Tibial artery (tissue), 4 donors: ENCODE measurements at regions not wholly inside any gene's neighbourhood (a gene's known extent, or its start where the extent isn't known, plus 50 kb on each side); places are given as distances from the start of the nearest gene placed in this dataset.

Experiments used
- DNase-seq, 2 donors: peaks; one replicate each; pipeline ENCODE4 v3.0.0-alpha.2; 2019
- H3K27ac ChIP-seq, 2 donors: fragments of 200-600 bp; sonication (generic) in 1 of 2; 1 replicate in 1 of 2; 2 replicates in 1 of 2; pipeline ENCODE4 v1.5.1; 2018 to 2019; ENCODE audit warnings: mild to moderate bottlenecking in 1 of 2
- H3K27me3 ChIP-seq, 2 donors: fragments of 200-600 bp; sonication (generic) in 1 of 2; one replicate each; pipeline versions ENCODE4 v1.5.1 to v1.6.0; 2016 to 2019
- H3K36me3 ChIP-seq, 3 donors: fragments of 200-600 bp; sonication (generic) in 2 of 3; one replicate each; pipeline ENCODE4 v1.5.1; 2016 to 2019; ENCODE audit warnings: mild to moderate bottlenecking in 2 of 3
- H3K4me1 ChIP-seq, 4 donors: fragments of 200-600 bp; sonication (generic) in 2 of 4; 1 replicate in 3 of 4; 2 replicates in 1 of 4; pipeline ENCODE4 v1.5.1; 2016 to 2019
- H3K4me3 ChIP-seq, 2 donors: fragments of 200-600 bp; sonication (generic) in 1 of 2; 1 replicate in 1 of 2; 2 replicates in 1 of 2; pipeline ENCODE4 v1.5.1; 2018 to 2019; ENCODE audit warnings: mild to moderate bottlenecking in 2 of 2
- H3K9me3 ChIP-seq, 3 donors: fragments of 200-600 bp; sonication (generic) in 1 of 3; one replicate each; pipeline ENCODE4 v1.5.1; 2016 to 2019
- intact Hi-C: fragments of 100-400 bp; cut with DNase I; formaldehyde crosslinking; loops from one replicate; pipeline ENCODE4 v1.15.0; 2023; ENCODE audit warnings: low total_unique reads
- TF ChIP-seq, protein P1 (sequence below), 2 experiments: fragments of 200-600 bp in 1 of 2; fragments of 450-650 bp in 1 of 2; IDR thresholded peaks; one replicate each; pipeline ENCODE4 v1.5.1; 2017 to 2019; ENCODE audit warnings: antibody characterized with exemption in 2 of 2, mild to moderate bottlenecking in 1 of 2, moderate library complexity in 1 of 2

DNA sequence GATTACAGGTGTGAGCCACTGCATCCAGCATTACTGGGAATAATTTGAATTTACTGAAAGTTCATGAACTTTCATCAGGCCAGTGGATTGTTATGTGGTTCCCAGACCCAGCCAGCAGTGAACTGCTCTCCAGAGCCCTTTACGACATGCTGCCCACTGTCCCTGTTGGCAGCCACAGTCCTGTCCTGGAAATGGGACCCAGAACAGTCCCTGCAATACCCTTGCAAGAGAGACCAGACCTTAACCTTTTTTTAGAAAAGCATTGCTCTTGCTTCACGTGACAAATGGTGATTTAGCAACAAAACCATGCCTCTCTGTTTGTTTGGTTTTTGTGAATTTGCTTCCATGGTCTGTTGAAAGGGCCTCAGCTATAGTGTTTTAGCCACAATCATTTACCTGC is 367.3 kb upstream of the C2CD4B start:
- Histone ChIP-seq H3K27me3 (no peaks in the 10 kb centered on the region), H3K36me3 (no peaks in the 10 kb centered on the region), H3K9me3 (no peaks in the 10 kb centered on the region), H3K27ac (no peak overlapping the region), H3K4me3 (no peak overlapping the region), H3K4me1 (peaks cover 0 to 20% (median 4%) of the 10 kb centered on the region in 4 donors)
- TF ChIP-seq, protein P1, sequence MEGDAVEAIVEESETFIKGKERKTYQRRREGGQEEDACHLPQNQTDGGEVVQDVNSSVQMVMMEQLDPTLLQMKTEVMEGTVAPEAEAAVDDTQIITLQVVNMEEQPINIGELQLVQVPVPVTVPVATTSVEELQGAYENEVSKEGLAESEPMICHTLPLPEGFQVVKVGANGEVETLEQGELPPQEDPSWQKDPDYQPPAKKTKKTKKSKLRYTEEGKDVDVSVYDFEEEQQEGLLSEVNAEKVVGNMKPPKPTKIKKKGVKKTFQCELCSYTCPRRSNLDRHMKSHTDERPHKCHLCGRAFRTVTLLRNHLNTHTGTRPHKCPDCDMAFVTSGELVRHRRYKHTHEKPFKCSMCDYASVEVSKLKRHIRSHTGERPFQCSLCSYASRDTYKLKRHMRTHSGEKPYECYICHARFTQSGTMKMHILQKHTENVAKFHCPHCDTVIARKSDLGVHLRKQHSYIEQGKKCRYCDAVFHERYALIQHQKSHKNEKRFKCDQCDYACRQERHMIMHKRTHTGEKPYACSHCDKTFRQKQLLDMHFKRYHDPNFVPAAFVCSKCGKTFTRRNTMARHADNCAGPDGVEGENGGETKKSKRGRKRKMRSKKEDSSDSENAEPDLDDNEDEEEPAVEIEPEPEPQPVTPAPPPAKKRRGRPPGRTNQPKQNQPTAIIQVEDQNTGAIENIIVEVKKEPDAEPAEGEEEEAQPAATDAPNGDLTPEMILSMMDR (IDR thresholded peaks at IDR 0.05) = no peak
- intact Hi-C loops = no loop called here
- no peak for DNase-seq

DNA sequence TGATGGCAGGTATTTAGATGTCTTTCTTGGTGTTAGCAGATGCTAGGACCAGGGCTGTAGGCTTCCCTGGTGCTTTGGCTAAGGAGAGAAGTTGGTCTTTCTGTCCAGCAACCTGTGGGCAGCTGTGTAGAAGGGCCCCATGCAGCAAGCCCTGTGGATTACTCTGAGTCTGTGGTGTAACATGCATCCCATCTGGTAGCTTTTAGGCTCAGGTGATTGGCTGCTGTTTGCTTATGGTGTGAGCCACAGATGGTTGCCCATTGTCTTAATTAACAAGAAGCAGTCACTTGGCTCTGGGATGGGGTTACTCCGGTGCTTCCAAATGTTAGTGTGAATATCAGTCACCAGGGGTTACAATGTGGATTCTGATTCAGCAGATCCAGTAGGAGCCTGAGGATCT is 368.6 kb upstream of the C2CD4B start:
- no peak for DNase-seq
- TF ChIP-seq, protein P1 (IDR thresholded peaks at IDR 0.05) = no peak
- Histone ChIP-seq H3K36me3 (no peaks in the 10 kb centered on the region), H3K9me3 (no peaks in the 10 kb centered on the region), H3K4me3 (no peak overlapping the region), H3K27me3 (no peaks in the 10 kb centered on the region), H3K4me1 (peaks cover 0 to 20% (median 4%) of the 10 kb centered on the region in 4 donors), H3K27ac (no peak overlapping the region)
- intact Hi-C loops = no loop called here

DNA sequence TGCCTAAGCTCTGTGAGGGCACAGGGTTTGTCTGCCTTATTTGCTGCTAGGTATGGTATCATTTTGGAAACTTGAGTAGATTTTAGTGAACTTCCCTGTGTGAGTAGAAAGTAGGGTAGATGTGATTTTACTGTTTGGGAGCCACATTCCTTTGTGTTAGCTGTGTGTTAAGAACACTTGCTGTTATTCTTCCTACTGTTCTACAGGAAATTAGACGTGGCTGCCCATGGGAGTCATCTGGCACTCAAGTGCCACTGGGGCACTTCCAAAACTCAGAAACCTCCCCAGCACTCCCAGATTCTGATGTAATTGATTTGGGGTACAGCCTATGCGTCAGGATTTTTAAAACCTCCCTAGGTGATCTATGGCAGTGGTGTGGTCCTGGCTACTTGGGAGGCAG is 369.9 kb upstream of the C2CD4B start:
- peak overlapping the region in 1 of 2 donors; percentile 31 for H3K27ac ChIP-seq
- TF ChIP-seq, protein P1 (IDR thresholded peaks at IDR 0.05) = no peak
- intact Hi-C loops = no loop called here
- H3K4me3 ChIP-seq = no peak overlapping the region
- H3K27me3 ChIP-seq = no peaks in the 10 kb centered on the region
- no peaks in the 10 kb centered on the region for H3K9me3 ChIP-seq
- H3K36me3 ChIP-seq = no peaks in the 10 kb centered on the region
- DNase-seq = no peak
- H3K4me1 ChIP-seq = peaks cover 0 to 20% (median 4%) of the 10 kb centered on the region in 4 donors

DNA sequence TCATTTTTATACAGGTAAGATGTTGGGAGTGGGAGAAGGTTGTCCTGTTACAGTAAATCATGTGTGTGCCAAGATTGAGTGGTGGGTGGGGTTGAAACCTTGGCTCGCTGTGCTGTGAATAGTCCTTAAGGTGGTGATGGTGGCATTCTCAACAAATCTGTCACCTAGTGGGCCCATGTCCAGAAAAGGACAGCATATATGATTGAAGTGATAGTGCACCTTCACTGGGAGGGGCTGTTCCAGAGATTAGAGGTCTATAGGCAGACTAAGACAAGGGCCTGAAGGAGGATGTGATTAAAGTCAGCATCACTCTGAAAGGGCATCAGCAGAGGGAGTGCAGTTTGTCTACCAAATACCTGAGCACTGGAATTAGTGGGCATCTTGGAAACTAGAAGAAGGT is 374.2 kb upstream of the C2CD4B start:
- no peak overlapping the region for H3K4me3 ChIP-seq
- intact Hi-C loops = no loop called here
- H3K4me1 ChIP-seq = peaks cover 0 to 30% (median 16%) of the 10 kb centered on the region in 4 donors

DNA sequence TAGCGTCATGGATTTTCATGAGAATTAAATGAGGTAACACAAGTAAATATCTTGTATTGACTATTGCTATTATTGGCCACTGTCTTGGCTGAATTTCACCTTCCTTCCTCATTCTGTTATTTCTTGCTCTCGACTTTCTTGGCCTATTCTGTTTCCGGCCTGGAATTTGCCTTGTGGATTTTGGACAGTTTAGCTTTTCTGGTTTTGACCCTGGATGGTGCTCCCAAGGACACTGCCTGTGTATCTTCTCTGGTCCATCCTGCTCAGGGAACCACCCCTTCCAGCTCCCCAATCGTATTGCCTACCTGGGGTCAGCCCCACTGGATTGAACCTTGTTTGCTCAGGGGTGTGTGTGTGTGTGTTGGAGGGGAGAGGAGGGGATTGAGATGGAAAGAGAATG is 376.2 kb upstream of the C2CD4B start:
- H3K4me1 ChIP-seq = peaks cover 0 to 40% (median 26%) of the 10 kb centered on the region in 4 donors
- H3K4me3 ChIP-seq = no peak overlapping the region
- H3K27me3 ChIP-seq = no peaks in the 10 kb centered on the region
- H3K9me3 ChIP-seq = no peaks in the 10 kb centered on the region
- intact Hi-C loops = no loop called here
- peak overlapping the region; percentile 19 to 45 for H3K27ac ChIP-seq
- no peak for DNase-seq
- no peaks in the 10 kb centered on the region for H3K36me3 ChIP-seq
- TF ChIP-seq, protein P1 (IDR thresholded peaks at IDR 0.05) = no peak

More for the DNA sequence above, 374.2 kb upstream of the C2CD4B start:
- no peaks in the 10 kb centered on the region for H3K36me3 ChIP-seq
- no peak for DNase-seq
- no peaks in the 10 kb centered on the region for H3K27me3 ChIP-seq
- TF ChIP-seq, protein P1 (IDR thresholded peaks at IDR 0.05) = no peak
- no peaks in the 10 kb centered on the region for H3K9me3 ChIP-seq
- no peak overlapping the region for H3K27ac ChIP-seq

DNA sequence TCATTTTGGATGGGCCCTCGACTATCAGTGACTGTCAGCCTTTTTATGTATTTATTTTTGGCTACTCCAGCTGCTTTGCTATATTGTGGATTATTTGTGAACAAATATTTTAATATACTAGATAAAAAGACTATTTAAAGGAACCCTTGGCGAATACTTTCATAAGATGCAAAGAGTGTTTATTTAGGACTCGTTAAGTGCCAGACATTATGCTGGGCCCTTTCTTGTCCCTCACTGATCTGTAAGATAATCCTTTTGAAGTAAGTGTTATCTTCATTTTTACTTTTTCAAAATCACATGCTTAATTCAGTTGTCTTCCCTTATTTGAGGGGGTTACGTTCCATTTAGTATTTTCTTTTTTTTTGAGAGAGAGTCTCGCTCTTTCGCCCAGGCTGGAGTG is 376.8 kb upstream of the C2CD4B start:
- Histone ChIP-seq H3K9me3 (no peaks in the 10 kb centered on the region), H3K4me1 (peaks cover 0 to 46% (median 32%) of the 10 kb centered on the region in 4 donors), H3K36me3 (no peaks in the 10 kb centered on the region), H3K27ac (peak overlapping the region in 1 of 2 donors; percentile 45), H3K27me3 (no peaks in the 10 kb centered on the region), H3K4me3 (no peak overlapping the region)
- DNase-seq = no peak
- intact Hi-C loops = no loop called here
- TF ChIP-seq, protein P1 (IDR thresholded peaks at IDR 0.05) = no peak
